H1 (cell line): ENCODE measurements at regions not wholly inside any gene's neighbourhood (a gene's known extent, or its start where the extent isn't known, plus 50 kb on each side); places are given as distances from the start of the nearest gene placed in this dataset.

Experiments
- ASH2L ChIP-seq: fragments of 200-600, 300-600 bp; sonication (generic); IDR thresholded peaks from one replicate; pipeline ENCODE4 v1.7.1; 2017; ENCODE audit warnings: low read length
- BRCA1 ChIP-seq: IDR thresholded peaks from 2 replicates; pipeline ENCODE4 v1.6.1; 2012; ENCODE audit warnings: low read depth, low read length, improper control_type of control experiment
- EZH2 ChIP-seq: fragments of 200-600 bp; sonication (generic); IDR thresholded peaks from 2 replicates; pipeline ENCODE4 v1.7.1; 2012; ENCODE audit warnings: low read depth, mild to moderate bottlenecking, moderate library complexity, low read length, inconsistent platforms; ENCODE audit not compliant: severe bottlenecking
- GTF2F1 ChIP-seq: IDR thresholded peaks from 2 replicates; pipeline ENCODE4 v1.6.1; 2012; ENCODE audit warnings: low read depth, low read length, improper control_type of control experiment, borderline replicate concordance
- MAX ChIP-seq: IDR thresholded peaks from 2 replicates; pipeline ENCODE4 v1.6.1; 2012; ENCODE audit warnings: inconsistent platforms
- SIN3A ChIP-seq, 2 experiments: IDR thresholded peaks in 1 of 2; conservative IDR thresholded peaks in 1 of 2; 2 replicates each; pipeline ENCODE4 v1.6.1; 2011 to 2012; ENCODE audit warnings: low read length in 2 of 2, improper control_type of control experiment in 1 of 2, low read depth in 1 of 2, mild to moderate bottlenecking in 1 of 2
- TF ChIP-seq, protein P1 (sequence below), 3 experiments: IDR thresholded peaks; 1 replicate in 2 of 3; 2 replicates in 1 of 3; pipeline versions ENCODE4 v1.5.1 to v1.6.1; 2011; ENCODE audit warnings: low read length in 3 of 3, mild to moderate bottlenecking in 3 of 3, inconsistent platforms in 2 of 3, low read depth in 1 of 3, moderate library complexity in 1 of 3; ENCODE audit not compliant: insufficient read depth in 1 of 3; ENCODE audit errors: control extremely low read depth in 1 of 3

- TF ChIP-seq ASH2L = no peak
- TF ChIP-seq GTF2F1 = no peak
- TF ChIP-seq MAX = no peak
- no peak for TF ChIP-seq BRCA1
- no peak for TF ChIP-seq SIN3A (conservative IDR thresholded peaks at IDR 0.05 in 1 of 2, IDR thresholded peaks at IDR 0.05 in 1 of 2; ENCODE audit: low read depth in 1 of 2, low read length in 2 of 2)
- no peak for TF ChIP-seq EZH2
- TF ChIP-seq, protein P1, sequence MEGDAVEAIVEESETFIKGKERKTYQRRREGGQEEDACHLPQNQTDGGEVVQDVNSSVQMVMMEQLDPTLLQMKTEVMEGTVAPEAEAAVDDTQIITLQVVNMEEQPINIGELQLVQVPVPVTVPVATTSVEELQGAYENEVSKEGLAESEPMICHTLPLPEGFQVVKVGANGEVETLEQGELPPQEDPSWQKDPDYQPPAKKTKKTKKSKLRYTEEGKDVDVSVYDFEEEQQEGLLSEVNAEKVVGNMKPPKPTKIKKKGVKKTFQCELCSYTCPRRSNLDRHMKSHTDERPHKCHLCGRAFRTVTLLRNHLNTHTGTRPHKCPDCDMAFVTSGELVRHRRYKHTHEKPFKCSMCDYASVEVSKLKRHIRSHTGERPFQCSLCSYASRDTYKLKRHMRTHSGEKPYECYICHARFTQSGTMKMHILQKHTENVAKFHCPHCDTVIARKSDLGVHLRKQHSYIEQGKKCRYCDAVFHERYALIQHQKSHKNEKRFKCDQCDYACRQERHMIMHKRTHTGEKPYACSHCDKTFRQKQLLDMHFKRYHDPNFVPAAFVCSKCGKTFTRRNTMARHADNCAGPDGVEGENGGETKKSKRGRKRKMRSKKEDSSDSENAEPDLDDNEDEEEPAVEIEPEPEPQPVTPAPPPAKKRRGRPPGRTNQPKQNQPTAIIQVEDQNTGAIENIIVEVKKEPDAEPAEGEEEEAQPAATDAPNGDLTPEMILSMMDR (IDR thresholded peaks at IDR 0.05; ENCODE audit: control extremely low read depth in 1 of 3, insufficient read depth in 1 of 3, low read depth in 1 of 3, low read length in 3 of 3) = no peak
Measured at GRCh38 chr2:107437265-107437664, 389.4 kb upstream of the RGPD4 start.
